HEK293T (cell line): ENCODE measurements at regions not wholly inside any gene's neighbourhood (a gene's known extent, or its start where the extent isn't known, plus 50 kb on each side); places are given as distances from the start of the nearest gene placed in this dataset.

Experiments
- CTCF ChIA-PET: fragments of 350-600 bp; formaldehyde crosslinking; extraction: SDS; loops from one replicate; lab custom pipeline; 2021; ENCODE audit warnings: antibody characterized with exemption, inconsistent platforms; lab: Yijun Ruan, JAX
- POLR2A ChIA-PET: fragments of 350-600 bp; formaldehyde crosslinking; extraction: SDS; loops from one replicate; lab custom pipeline; 2020; ENCODE audit warnings: antibody characterized with exemption, inconsistent platforms; lab: Yijun Ruan, JAX
- DNase-seq: peaks from one replicate; pipeline ENCODE4 v3.0.0; 2012; ENCODE audit warnings: mixed read lengths; ENCODE audit errors: extremely low spot score
- ARNT ChIP-seq: fragments of 450-650 bp; IDR thresholded peaks from 2 replicates; pipeline ENCODE4 v1.6.1; 2017; ENCODE audit warnings: mild to moderate bottlenecking
- BHLHE40 ChIP-seq: fragments of 450-650 bp; IDR thresholded peaks from 2 replicates; pipeline ENCODE4 v1.6.1; 2016; ENCODE audit warnings: mild to moderate bottlenecking, moderate library complexity, borderline replicate concordance
- CTBP1 ChIP-seq: fragments of 450-650 bp; IDR thresholded peaks from 2 replicates; pipeline ENCODE4 v1.6.1; 2016; ENCODE audit warnings: borderline replicate concordance
- ELF4 ChIP-seq: fragments of 450-650 bp; IDR thresholded peaks from 2 replicates; pipeline ENCODE4 v1.6.1; 2017; ENCODE audit warnings: antibody characterized with exemption
- FOXA1 ChIP-seq: fragments of 450-650 bp; IDR thresholded peaks from 2 replicates; pipeline ENCODE4 v1.6.1; 2016; ENCODE audit warnings: mild to moderate bottlenecking
- FOXK2 ChIP-seq: fragments of 450-650 bp; IDR thresholded peaks from 2 replicates; pipeline ENCODE4 v1.6.1; 2016; ENCODE audit warnings: mild to moderate bottlenecking
- FOXM1 ChIP-seq: fragments of 450-650 bp; IDR thresholded peaks from 2 replicates; pipeline ENCODE4 v1.6.1; 2017; ENCODE audit warnings: mild to moderate bottlenecking, borderline replicate concordance
- HDGF ChIP-seq: fragments of 450-650 bp; IDR thresholded peaks from 2 replicates; pipeline ENCODE4 v1.6.1; 2017; ENCODE audit warnings: antibody characterized with exemption, borderline replicate concordance
- L3MBTL2 ChIP-seq: fragments of 450-650 bp; conservative IDR thresholded peaks from 2 replicates; pipeline ENCODE4 v1.6.1; 2016; ENCODE audit warnings: mild to moderate bottlenecking
- LEF1 ChIP-seq: fragments of 450-650 bp; IDR thresholded peaks from 2 replicates; pipeline ENCODE4 v1.6.1; 2017; ENCODE audit warnings: mild to moderate bottlenecking, borderline replicate concordance
- NFRKB ChIP-seq: fragments of 450-650 bp; IDR thresholded peaks from 2 replicates; pipeline ENCODE4 v1.6.1; 2016; ENCODE audit warnings: mild to moderate bottlenecking, moderate library complexity
- SP1 ChIP-seq: fragments of 450-650 bp; IDR thresholded peaks from 2 replicates; pipeline ENCODE4 v1.6.1; 2017
- SUZ12 ChIP-seq: fragments of 450-650 bp; IDR thresholded peaks from 2 replicates; pipeline ENCODE4 v1.6.1; 2016; ENCODE audit warnings: mild to moderate bottlenecking
- TARDBP ChIP-seq: fragments of 450-650 bp; IDR thresholded peaks from 2 replicates; pipeline ENCODE4 v1.6.1; 2016
- ZNF384 ChIP-seq: fragments of 450-650 bp; IDR thresholded peaks from 2 replicates; pipeline ENCODE4 v1.6.1; 2016
- TF ChIP-seq, protein P1 (sequence below): fragments of 450-650 bp; IDR thresholded peaks from 2 replicates; pipeline ENCODE4 v1.6.1; 2016

GRCh38 chr3:193768070-193768394, 175.0 kb downstream of the OPA1 start:
- POLR2A ChIA-PET: interaction anchor here (0.9 kb wide), 1 partner anchor 23 kb away, joined by 3 read pairs; no protein-coding TSS in a partner anchor
- no peak for DNase-seq
- TF ChIP-seq L3MBTL2 (no peak), HDGF (no peak), NFRKB (no peak)
- CTCF ChIA-PET: interaction anchor here (1.2 to 1.6 kb wide), 2 partner anchors 12 to 24 kb away, joined by 4 to 5 read pairs; no protein-coding TSS in a partner anchor

DNA sequence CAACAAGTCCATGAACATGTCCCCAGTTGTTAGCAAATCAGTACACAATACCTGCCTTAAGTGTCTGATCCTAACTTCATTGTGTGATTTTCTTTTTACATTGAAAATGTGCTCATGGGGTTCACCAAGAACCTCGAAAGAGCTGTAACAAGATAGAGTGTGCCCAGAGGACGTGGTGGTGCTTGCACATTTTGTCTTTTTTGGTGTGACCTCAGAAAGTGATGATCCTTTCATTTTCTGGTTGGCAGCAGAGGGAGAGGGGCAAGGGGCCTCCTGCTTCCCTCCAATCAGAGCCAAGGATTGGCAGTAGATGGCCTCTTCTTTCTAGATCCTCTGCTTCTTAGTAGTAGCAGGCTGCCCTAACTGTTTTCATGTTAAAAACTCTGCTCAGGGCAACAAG, 176.4 kb downstream of the OPA1 start:
- ChIA-PET CTCF (no interaction called here), POLR2A (no interaction called here)
- TF ChIP-seq BHLHE40 (no peak), ELF4 (no peak), FOXA1 (no peak), FOXM1 (no peak), FOXK2 (no peak), LEF1 (no peak), L3MBTL2 (no peak), ZNF384 (no peak), HDGF (no peak), TARDBP (no peak), CTBP1 (no peak), NFRKB (no peak), SUZ12 (no peak), ARNT (no peak), SP1 (no peak)
- TF ChIP-seq, protein P1, sequence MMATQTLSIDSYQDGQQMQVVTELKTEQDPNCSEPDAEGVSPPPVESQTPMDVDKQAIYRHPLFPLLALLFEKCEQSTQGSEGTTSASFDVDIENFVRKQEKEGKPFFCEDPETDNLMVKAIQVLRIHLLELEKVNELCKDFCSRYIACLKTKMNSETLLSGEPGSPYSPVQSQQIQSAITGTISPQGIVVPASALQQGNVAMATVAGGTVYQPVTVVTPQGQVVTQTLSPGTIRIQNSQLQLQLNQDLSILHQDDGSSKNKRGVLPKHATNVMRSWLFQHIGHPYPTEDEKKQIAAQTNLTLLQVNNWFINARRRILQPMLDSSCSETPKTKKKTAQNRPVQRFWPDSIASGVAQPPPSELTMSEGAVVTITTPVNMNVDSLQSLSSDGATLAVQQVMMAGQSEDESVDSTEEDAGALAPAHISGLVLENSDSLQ: no peak
- no peak for DNase-seq

GRCh38 chr3:193771011-193771652, 178.1 kb downstream of the OPA1 start:
- POLR2A ChIA-PET: no interaction called here
- TF ChIP-seq TARDBP: no peak
- TF ChIP-seq ELF4: no peak
- TF ChIP-seq FOXM1: no peak
- TF ChIP-seq FOXA1: no peak
- TF ChIP-seq NFRKB: no peak
- TF ChIP-seq BHLHE40: no peak
- no peak for TF ChIP-seq ARNT
- no peak for TF ChIP-seq SUZ12
- no peak for TF ChIP-seq CTBP1
- no peak for TF ChIP-seq ZNF384
- TF ChIP-seq LEF1: no peak
- no peak for TF ChIP-seq SP1
- no peak for TF ChIP-seq HDGF
- TF ChIP-seq, protein P1: no peak
- no peak for TF ChIP-seq L3MBTL2
- TF ChIP-seq FOXK2: no peak
- CTCF ChIA-PET: no interaction called here
- DNase-seq: no peak

GRCh38 chr3:193771653-193772421, 178.8 kb downstream of the OPA1 start:
- DNase-seq: no peak
- TF ChIP-seq FOXM1 (no peak), SP1 (no peak), TARDBP (no peak), FOXK2 (no peak), ZNF384 (no peak), LEF1 (no peak), SUZ12 (no peak), FOXA1 (no peak), CTBP1 (no peak)
- ChIA-PET CTCF (no interaction called here), POLR2A (no interaction called here)

- DNase-seq: no peak
- POLR2A ChIA-PET: no interaction called here
- CTCF ChIA-PET: no interaction called here
- TF ChIP-seq FOXK2: no peak
- no peak for TF ChIP-seq ELF4
- TF ChIP-seq SP1: no peak
- no peak for TF ChIP-seq FOXM1
- TF ChIP-seq SUZ12: no peak
- TF ChIP-seq ARNT: no peak
Measured at GRCh38 chr3:193772422-193772763, 179.4 kb downstream of the OPA1 start.

DNA sequence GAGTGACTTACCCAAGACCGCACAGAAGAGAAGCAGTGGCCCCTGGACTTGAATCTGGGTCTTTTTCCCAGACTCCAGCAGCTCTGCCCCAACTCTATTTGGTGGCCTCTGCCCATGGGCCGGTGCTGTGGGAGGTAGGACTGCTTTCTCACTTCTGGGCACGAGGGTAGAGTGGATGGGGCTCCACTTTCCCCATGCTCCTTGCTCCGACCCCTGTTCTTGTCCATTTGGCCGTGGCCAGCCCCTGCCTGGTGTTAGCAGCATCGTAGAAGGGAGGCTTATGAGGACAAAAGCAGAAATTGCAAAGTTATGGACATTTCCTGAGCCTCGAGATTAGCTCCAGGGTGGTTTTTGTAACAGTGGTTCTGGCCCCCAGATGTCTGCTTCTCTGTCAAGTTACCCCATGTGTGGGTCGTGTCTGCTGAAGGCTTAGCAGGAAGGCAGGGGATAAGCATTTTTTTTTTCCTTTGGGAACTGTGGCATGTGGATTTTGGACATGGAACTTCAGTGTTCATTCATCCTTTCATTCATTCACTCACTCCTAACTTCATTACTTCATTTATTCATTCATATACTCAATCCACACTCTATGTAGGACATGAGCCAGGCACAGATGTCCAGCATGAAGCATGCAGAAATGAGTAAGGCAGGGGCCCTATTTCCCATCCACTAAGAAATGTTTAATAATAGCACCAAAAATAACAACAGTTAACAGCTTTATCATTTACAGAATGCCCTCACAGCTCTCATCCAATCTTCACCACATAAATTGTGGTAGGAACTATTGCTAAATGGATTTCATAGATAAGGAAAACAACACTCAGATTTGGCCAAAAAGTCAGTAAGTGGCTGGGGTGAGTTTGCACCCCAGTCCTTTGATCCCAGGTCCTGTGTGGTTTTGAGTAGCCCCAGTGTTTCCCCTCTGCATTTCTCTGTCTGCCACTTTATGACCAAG, 180.5 kb downstream of the OPA1 start:
- CTCF ChIA-PET: no interaction called here
- no peak for TF ChIP-seq LEF1
- no peak for TF ChIP-seq FOXA1
- TF ChIP-seq L3MBTL2: no peak
- TF ChIP-seq SP1: no peak
- TF ChIP-seq ZNF384: no peak
- no peak for TF ChIP-seq FOXK2
- TF ChIP-seq CTBP1: no peak
- no peak for TF ChIP-seq TARDBP
- no peak for TF ChIP-seq SUZ12
- no peak for TF ChIP-seq ELF4
- no peak for TF ChIP-seq BHLHE40
- TF ChIP-seq HDGF: no peak
- TF ChIP-seq ARNT: no peak
- TF ChIP-seq FOXM1: no peak
- no peak for TF ChIP-seq NFRKB
- no peak for DNase-seq
- POLR2A ChIA-PET: no interaction called here
